ENCODE measurements at regions not wholly inside any gene's neighbourhood (a gene's known extent, or its start where the extent isn't known, plus 50 kb on each side); places are given as distances from the start of the nearest gene placed in this dataset.

GRCh38 chr12:75876832-75877762 lies 154.5 kb downstream of the PHLDA1 start:
- Mint-ChIP-seq H3K4me1 (peaks cover 47% of the 10 kb centered on the region), H3K27ac (peak overlapping the region; percentile 83), H3K4me3 (no peak overlapping the region), H3K36me3 (peaks cover 2% of the 10 kb centered on the region; the same call in 1 of the 2 replicates), H3K27me3 (ENCODE audit: low read depth) (peaks cover 3% of the 10 kb centered on the region; the same call in 1 of the 2 replicates), H3K9me3 (peaks cover 16% of the 10 kb centered on the region)
- POLR2A ChIA-PET = no interaction called here
- CTCF ChIA-PET = interaction anchor here (1.4 kb wide), 1 partner anchor 51 kb away, joined by 3 read pairs; no protein-coding TSS in a partner anchor
- TF ChIP-seq KAT7 (CRISPR knock-in tag; IDR thresholded peaks at IDR 0.05; ENCODE audit: borderline replicate concordance) (no peak), FOXP1 (CRISPR knock-in tag; IDR thresholded peaks at IDR 0.05; ENCODE audit: borderline replicate concordance) (no peak), USF1 (CRISPR knock-in tag; IDR thresholded peaks at IDR 0.05) (no peak), MLX (CRISPR knock-in tag; IDR thresholded peaks at IDR 0.05) (no peak), CBFB (CRISPR knock-in tag; IDR thresholded peaks at IDR 0.05; ENCODE audit: low read depth) (no peak), SOX15 (CRISPR knock-in tag; IDR thresholded peaks at IDR 0.05) (no peak), ZNF317 (CRISPR knock-in tag; IDR thresholded peaks at IDR 0.05; ENCODE audit: borderline replicate concordance, low read depth) (no peak), PRDM15 (CRISPR knock-in tag; IDR thresholded peaks at IDR 0.05) (no peak), ARID4B (CRISPR knock-in tag; IDR thresholded peaks at IDR 0.05; ENCODE audit: borderline replicate concordance) (no peak), ZBTB43 (CRISPR knock-in tag; IDR thresholded peaks at IDR 0.05) (no peak), ZNF423 (CRISPR knock-in tag; IDR thresholded peaks at IDR 0.05) (no peak), OVOL2 (CRISPR knock-in tag; IDR thresholded peaks at IDR 0.05; ENCODE audit: borderline replicate concordance) (no peak), CREB1 (CRISPR knock-in tag; IDR thresholded peaks at IDR 0.05) (no peak), JAZF1 (CRISPR knock-in tag; IDR thresholded peaks at IDR 0.05) (no peak), ATF1 (CRISPR knock-in tag; IDR thresholded peaks at IDR 0.05) (no peak)
- DNase-seq (ENCODE audit: low spot score) (no peak), ATAC-seq (no peak)

Measured in WTC11 (cell line).